Muscle of leg (tissue), 3 donors: ENCODE measurements at regions not wholly inside any gene's neighbourhood (a gene's known extent, or its start where the extent isn't known, plus 50 kb on each side); places are given as distances from the start of the nearest gene placed in this dataset.

Source experiments
- DNase-seq: peaks from one replicate; pipeline ENCODE4 v3.0.0; 2013
- H3K27ac ChIP-seq: one replicate; pipeline ENCODE4 v1.5.1; 2013; ENCODE audit warnings: mild to moderate bottlenecking, low read length, control low read depth
- H3K27me3 ChIP-seq: one replicate; pipeline ENCODE4 v1.6.1; 2013; ENCODE audit warnings: low read length; ENCODE audit not compliant: control insufficient read depth, insufficient read depth
- H3K36me3 ChIP-seq: one replicate; pipeline ENCODE4 v1.6.1; 2013; ENCODE audit warnings: low read length; ENCODE audit not compliant: control insufficient read depth, insufficient read depth
- H3K4me1 ChIP-seq: one replicate; pipeline ENCODE4 v1.6.1; 2013; ENCODE audit warnings: low read length; ENCODE audit not compliant: control insufficient read depth, insufficient read depth
- H3K4me3 ChIP-seq: one replicate; pipeline ENCODE4 v1.5.1; 2013; ENCODE audit warnings: low read length, control low read depth
- H3K9me3 ChIP-seq: replicated peaks from 2 replicates; pipeline ENCODE4 v1.6.1; 2013; ENCODE audit warnings: low read depth, low read length; ENCODE audit not compliant: control insufficient read depth
- WGBS: methylation state at CpG from one replicate; pipeline ENCODE4 v1.1.5; 2013; ENCODE audit warnings: missing lambda C conversion rate; ENCODE audit not compliant: insufficient coverage; 5-methylcytosine and 5-hydroxymethylcytosine counted together

DNA sequence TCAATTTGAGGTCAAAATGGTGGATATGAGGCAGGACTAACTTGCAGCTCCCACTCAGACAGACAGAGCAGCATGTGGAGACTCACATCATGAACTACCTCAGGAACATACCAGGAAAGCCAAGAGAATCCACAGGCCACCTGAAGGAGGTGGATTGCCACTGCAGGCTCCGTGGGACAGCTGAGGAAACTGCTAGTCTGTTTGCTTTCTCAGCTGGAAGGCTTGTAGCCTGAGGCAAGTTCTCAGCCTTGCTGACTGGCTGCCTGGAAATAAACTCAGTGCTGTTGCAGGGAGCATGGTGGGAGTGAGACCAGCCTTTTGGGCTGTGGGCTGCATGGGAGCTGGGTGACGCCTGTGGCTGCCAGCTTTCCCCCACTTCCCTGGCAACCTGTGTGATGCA, 202.9 kb downstream of the ZNF248 start:
- H3K36me3 ChIP-seq, result no peaks in the 10 kb centered on the region
- H3K4me1 ChIP-seq, result no peaks in the 10 kb centered on the region
- H3K9me3 ChIP-seq, result peaks cover 29% of the 10 kb centered on the region
- H3K27ac ChIP-seq, result no peak overlapping the region
- H3K27me3 ChIP-seq, result no peaks in the 10 kb centered on the region
- DNase-seq, result no peak
- WGBS, result 55% methylated on average over 2 of the region's 2 CpGs
- no peak overlapping the region for H3K4me3 ChIP-seq

DNA sequence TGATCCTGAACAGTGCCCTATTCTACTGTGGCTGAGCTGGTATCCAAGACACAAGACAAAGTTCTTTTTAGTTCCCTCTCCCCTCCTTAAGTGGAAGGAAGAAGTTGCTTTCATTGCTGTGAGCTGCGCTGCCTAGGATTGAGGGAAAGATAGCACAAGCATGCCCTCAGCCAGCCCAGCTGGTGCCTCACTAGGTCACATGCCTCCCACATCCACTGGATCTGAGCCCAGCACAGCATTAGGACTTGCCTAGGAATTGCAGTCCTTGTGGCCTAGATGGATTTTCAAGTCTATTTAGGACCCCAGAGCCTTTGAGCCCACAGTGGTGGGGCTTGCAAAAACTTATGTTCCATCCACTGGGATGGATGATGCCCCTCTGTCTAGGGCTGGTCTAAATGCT, 214.2 kb downstream of the ZNF248 start:
- no peak for DNase-seq
- H3K27ac ChIP-seq, result no peak overlapping the region

DNA sequence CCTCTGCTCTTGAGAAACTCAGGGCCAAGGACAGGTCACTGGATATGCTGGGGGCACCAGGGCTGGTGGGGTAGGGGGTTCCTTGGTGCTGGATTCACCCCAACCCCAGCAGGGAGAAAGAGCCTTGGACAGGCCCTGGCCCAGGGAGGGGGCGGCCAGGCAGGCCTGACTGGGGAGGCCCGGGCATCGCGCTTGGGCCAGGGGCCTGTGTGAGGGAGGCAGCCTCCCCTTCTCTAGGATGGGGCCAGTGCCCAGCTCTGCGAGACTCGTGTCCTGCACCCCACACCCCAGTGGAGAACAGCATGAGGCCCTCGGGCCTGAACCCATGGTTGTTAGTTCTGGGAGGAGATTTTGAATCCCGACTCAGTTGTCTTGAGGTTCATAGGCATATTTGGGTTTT, 217.1 kb downstream of the ZNF248 start:
- no peak overlapping the region for H3K27ac ChIP-seq
- peaks cover 45% of the 10 kb centered on the region for H3K9me3 ChIP-seq
- H3K4me3 ChIP-seq, result no peak overlapping the region
- H3K4me1 ChIP-seq, result no peaks in the 10 kb centered on the region
- WGBS, result 100% methylated on average over 1 of the region's 8 CpGs
- no peaks in the 10 kb centered on the region for H3K36me3 ChIP-seq
- DNase-seq, result no peak
- H3K27me3 ChIP-seq, result no peaks in the 10 kb centered on the region

More for the DNA sequence above, 214.2 kb downstream of the ZNF248 start:
- no CpG with 5 or more reads among the region's 1 CpG for WGBS
- Histone ChIP-seq H3K36me3 (no peaks in the 10 kb centered on the region), H3K4me1 (no peaks in the 10 kb centered on the region), H3K27me3 (no peaks in the 10 kb centered on the region), H3K4me3 (no peak overlapping the region), H3K9me3 (peaks cover 38% of the 10 kb centered on the region)

DNA sequence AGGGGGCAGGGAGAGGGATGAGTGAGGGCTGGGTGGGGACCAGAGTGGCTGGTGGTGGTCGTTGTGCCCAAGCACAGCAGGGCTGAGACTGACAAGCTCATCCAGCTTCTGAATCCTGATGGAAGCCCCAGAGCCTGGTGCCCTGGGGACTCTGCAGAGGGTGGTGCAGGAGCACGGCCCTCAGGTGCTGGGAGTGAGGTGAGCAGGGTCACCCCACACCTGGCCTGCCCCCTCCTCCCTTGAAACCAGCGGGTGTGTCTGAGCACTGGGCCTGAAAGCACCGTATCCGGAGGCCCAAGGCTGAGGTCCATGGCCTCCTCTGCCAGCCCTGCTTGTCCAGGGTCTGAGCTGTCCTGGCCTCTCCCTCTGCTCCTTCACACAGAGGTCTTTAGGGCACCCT, 218.2 kb downstream of the ZNF248 start:
- WGBS, result 74% methylated on average over 5 of the region's 5 CpGs
- no peak overlapping the region for H3K27ac ChIP-seq
- no peaks in the 10 kb centered on the region for H3K4me1 ChIP-seq
- no peak overlapping the region for H3K4me3 ChIP-seq
- DNase-seq, result no peak
- H3K36me3 ChIP-seq, result no peaks in the 10 kb centered on the region
- no peaks in the 10 kb centered on the region for H3K27me3 ChIP-seq
- peaks cover 49% of the 10 kb centered on the region for H3K9me3 ChIP-seq

DNA sequence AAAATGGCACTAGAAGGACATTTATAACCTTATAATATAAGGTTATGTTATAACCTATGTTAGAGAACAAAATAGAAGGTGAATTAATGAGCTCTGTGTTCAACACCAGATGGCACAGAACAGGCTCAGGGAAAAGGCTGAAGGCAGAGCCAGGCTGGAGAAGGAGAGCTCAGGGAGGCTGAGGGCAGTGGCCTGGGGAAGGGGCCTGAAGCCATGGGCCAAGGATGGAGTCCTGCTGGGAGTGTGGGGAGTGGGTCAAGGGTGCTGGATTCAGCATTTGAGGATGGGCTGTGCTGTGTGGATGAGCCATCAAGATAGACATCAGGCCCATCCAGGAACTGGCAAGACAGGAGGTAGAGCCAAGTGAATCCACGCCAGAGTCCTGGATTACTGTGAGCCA, 218.8 kb downstream of the ZNF248 start:
- DNase-seq, result no peak
- Histone ChIP-seq H3K27ac (no peak overlapping the region), H3K36me3 (no peaks in the 10 kb centered on the region), H3K9me3 (peaks cover 47% of the 10 kb centered on the region), H3K4me3 (no peak overlapping the region), H3K27me3 (no peaks in the 10 kb centered on the region), H3K4me1 (no peaks in the 10 kb centered on the region)
- 50% methylated on average over 1 of the region's 1 CpG for WGBS

DNA sequence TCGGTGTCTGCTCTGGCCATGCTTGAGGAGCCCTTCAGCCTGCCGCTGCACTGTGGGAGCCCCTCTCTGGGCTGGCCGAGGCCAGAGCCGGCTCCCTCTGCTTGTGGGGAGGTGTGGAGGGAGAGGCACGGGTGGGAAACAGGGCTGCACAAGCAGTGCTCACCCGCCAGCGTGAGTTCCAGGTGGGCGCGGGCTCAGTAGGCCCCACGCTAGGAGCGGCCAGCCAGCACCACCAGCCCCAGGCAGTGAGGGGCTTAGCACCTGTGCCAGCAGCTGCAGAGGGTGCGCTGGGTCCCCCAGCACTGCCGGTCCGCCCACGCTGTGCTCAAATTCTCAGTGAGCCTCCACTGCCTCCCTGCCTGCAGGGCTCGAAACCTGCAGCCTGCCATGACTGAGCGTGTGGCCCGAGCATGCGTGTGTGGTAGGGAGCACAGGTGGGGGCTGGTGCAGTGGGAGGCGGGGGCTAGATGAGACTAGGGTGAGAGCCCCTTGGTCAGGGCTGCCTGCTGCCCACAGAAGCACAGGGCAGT, 223.0 kb downstream of the ZNF248 start:
- no peak for DNase-seq
- Histone ChIP-seq H3K9me3 (peaks cover 41% of the 10 kb centered on the region), H3K27me3 (no peaks in the 10 kb centered on the region), H3K4me1 (no peaks in the 10 kb centered on the region), H3K4me3 (no peak overlapping the region), H3K27ac (no peak overlapping the region), H3K36me3 (no peaks in the 10 kb centered on the region)
- WGBS, result 87% methylated on average over 18 of the region's 20 CpGs

DNA sequence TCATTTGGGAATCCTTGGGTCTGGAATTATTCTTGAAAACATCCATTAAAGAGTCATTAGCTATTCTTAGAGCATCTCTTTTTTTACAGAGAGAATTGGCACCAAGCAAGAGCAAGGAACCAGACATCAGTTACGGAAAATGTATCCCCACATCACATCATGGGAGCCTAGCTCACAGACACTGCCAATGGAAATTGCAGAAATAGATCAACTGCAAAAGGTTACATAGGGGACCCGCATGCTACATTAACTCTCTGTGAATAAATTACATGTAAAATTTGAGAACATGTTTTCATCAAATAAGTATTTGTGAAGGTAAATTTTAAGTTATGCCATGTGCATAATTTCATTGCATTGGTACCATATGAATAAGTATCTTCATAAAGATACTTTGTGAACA, 224.8 kb downstream of the ZNF248 start:
- peak; percentile 61 for DNase-seq
- peaks cover 32% of the 10 kb centered on the region for H3K9me3 ChIP-seq
- no CpG with 5 or more reads among the region's 2 CpGs for WGBS

DNA sequence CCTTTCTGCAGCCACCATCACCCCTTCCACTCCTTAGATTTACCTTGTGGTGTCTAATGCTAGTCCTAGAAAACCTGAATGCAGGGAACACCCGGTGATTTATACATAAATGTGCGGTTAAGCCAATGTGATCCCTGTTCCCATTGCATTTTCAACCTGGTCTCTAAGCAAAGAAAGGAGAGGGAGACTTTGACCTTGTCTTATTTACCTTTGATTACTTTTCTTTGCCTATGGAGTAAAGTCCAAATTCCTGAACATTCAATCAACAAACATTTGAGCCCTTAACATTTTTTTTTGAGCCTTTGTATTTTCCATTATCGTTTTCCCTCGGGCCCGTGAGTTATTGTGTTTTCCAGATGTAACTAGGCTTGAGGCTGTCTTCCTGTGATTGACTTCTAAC, 233.9 kb downstream of the ZNF248 start:
- WGBS, result no CpG with 5 or more reads among the region's 5 CpGs
- Histone ChIP-seq H3K27ac (no peak overlapping the region), H3K4me1 (no peaks in the 10 kb centered on the region), H3K27me3 (no peaks in the 10 kb centered on the region), H3K4me3 (no peak overlapping the region), H3K9me3 (peaks cover 41% of the 10 kb centered on the region), H3K36me3 (no peaks in the 10 kb centered on the region)
- no peak for DNase-seq

More for the DNA sequence above, 224.8 kb downstream of the ZNF248 start:
- Histone ChIP-seq H3K27me3 (no peaks in the 10 kb centered on the region), H3K36me3 (no peaks in the 10 kb centered on the region), H3K4me3 (no peak overlapping the region), H3K27ac (no peak overlapping the region), H3K4me1 (no peaks in the 10 kb centered on the region)

DNA sequence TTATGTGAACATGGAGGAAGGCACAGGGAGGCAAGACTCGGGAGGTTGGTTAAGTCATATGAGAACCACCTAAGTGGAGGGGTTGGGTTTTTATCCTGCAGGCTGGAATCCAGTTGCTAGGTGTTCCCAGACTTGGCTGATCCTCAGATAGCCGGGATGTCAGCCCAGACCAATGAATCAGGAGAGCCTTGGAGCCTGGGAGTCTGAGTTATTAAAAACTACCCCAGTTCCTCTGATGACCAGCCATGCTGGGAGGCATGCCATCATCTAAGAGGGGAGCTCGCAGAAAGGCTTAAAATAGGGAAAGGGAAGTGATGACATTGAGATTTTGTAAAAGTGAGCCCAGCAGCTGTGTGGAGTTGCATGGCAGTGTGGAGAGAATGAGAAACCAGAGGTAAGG, 238.1 kb downstream of the ZNF248 start:
- WGBS, result 64% methylated on average over 2 of the region's 3 CpGs
- peaks cover 47% of the 10 kb centered on the region for H3K9me3 ChIP-seq
- no peaks in the 10 kb centered on the region for H3K27me3 ChIP-seq
- DNase-seq, result no peak
- H3K4me1 ChIP-seq, result no peaks in the 10 kb centered on the region
- H3K36me3 ChIP-seq, result no peaks in the 10 kb centered on the region
- no peak overlapping the region for H3K4me3 ChIP-seq
- no peak overlapping the region for H3K27ac ChIP-seq

DNA sequence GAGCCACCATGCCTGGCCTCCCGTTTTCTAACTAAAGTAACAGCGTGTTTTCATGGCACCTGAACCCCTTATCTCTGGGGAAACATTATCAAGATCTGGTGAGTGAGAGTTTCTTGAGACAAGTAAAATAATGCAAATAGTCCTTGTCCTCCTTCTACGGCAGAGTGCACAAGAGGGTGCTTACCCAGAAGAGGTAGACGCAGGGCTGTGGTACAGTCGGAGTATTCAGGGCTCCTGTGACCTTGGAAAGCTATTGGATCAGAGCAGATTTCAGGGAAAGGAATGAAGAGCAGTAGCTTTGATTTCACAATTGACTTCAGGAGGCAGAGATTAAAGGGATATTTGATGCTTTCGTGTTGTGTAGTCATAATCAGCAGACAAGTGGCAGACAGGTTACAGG, 269.1 kb downstream of the ZNF248 start:
- Histone ChIP-seq H3K4me3 (no peak overlapping the region), H3K36me3 (no peaks in the 10 kb centered on the region), H3K27ac (no peak overlapping the region), H3K4me1 (no peaks in the 10 kb centered on the region), H3K9me3 (peaks cover 31% of the 10 kb centered on the region), H3K27me3 (no peaks in the 10 kb centered on the region)
- WGBS, result 94% methylated on average over 4 of the region's 6 CpGs
- no peak for DNase-seq

DNA sequence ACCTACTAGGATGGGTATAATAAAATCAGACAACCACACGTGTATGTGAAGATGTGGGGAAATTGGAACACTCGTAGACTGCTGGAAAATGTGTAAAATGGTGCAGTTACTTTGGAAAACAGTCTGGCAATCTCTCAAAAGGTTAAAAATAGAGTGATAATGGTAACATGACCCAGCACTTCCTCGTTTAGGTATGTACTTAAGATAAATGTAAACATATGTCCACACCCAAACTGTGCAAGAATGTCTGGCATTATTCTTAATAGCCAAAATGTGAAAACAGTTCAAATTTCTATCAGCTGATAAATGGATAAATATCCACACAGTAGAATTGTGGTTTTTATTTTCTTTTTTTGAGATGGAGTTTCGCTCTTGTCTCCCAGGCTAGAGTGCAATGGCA, 272.8 kb downstream of the ZNF248 start:
- H3K4me1 ChIP-seq, result no peaks in the 10 kb centered on the region
- no peak overlapping the region for H3K4me3 ChIP-seq
- no CpG with 5 or more reads among the region's 4 CpGs for WGBS
- H3K36me3 ChIP-seq, result no peaks in the 10 kb centered on the region
- no peaks in the 10 kb centered on the region for H3K27me3 ChIP-seq
- DNase-seq, result no peak
- peaks cover 29% of the 10 kb centered on the region for H3K9me3 ChIP-seq
- H3K27ac ChIP-seq, result no peak overlapping the region
